SU-DHL-6 (cell line): ENCODE measurements at regions not wholly inside any gene's neighbourhood (a gene's known extent, or its start where the extent isn't known, plus 50 kb on each side); places are given as distances from the start of the nearest gene placed in this dataset.

Experiments used
- EZH2phosphoT487 ChIP-seq: fragments of 200-600 bp; sonication (generic), shearing (Covaris generic); conservative IDR thresholded peaks from 2 replicates; pipeline ENCODE4 v1.6.1; 2018; ENCODE audit warnings: mild to moderate bottlenecking, antibody characterized with exemption, low read length, moderate library complexity, mixed read lengths
- TF ChIP-seq, protein P1 (sequence below): fragments of 200-600 bp; sonication (generic); IDR thresholded peaks from one replicate; pipeline ENCODE4 v1.5.1; 2017; ENCODE audit warnings: antibody characterized with exemption, mild to moderate bottlenecking, low read length, moderate library complexity; ENCODE audit not compliant: insufficient read depth, poor library complexity, severe bottlenecking

DNA sequence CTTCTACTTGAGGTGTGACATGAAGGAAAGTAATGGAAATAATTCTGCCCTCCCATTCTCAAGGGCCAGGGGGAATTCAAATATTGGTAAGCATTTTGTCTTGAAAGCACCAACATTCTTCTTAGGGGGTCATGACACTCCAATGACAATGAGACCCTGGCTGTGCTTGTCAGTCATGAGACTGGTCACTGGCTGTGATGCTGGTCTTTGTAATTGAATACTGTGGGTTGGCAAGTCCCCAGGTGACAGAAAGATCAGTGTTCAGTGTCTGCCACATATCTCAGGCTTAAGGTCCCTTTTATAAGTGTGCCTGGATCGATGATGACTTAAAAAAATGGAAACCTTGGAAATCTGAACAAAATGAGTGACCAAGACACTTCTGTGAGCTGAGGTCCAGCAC lies 151.4 kb downstream of the SNRPN start:
- TF ChIP-seq, protein P1, sequence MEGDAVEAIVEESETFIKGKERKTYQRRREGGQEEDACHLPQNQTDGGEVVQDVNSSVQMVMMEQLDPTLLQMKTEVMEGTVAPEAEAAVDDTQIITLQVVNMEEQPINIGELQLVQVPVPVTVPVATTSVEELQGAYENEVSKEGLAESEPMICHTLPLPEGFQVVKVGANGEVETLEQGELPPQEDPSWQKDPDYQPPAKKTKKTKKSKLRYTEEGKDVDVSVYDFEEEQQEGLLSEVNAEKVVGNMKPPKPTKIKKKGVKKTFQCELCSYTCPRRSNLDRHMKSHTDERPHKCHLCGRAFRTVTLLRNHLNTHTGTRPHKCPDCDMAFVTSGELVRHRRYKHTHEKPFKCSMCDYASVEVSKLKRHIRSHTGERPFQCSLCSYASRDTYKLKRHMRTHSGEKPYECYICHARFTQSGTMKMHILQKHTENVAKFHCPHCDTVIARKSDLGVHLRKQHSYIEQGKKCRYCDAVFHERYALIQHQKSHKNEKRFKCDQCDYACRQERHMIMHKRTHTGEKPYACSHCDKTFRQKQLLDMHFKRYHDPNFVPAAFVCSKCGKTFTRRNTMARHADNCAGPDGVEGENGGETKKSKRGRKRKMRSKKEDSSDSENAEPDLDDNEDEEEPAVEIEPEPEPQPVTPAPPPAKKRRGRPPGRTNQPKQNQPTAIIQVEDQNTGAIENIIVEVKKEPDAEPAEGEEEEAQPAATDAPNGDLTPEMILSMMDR = no peak
- no peak for TF ChIP-seq EZH2phosphoT487
